ENCODE measurements at regions not wholly inside any gene's neighbourhood (a gene's known extent, or its start where the extent isn't known, plus 50 kb on each side); places are given as distances from the start of the nearest gene placed in this dataset.

DNA sequence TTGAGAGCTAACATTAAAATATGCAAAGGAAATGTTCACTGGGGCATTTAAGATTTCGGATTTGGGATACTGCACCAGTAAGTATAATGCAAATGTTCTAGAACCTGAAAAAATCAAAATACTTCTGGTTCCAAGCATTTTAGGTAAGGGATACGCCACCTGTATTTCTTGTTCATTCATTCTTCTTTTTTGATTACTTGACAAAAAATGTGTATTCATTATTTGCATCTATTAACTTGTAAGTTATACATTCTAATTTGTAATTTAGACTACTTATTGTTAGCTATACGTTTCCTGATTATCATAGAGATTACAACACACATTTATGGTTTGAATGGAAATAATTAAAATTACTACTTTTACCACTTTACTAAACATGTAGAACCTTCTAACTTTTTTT lies 486.9 kb downstream of the SOX5 start:
- DNase-seq (no peak), ATAC-seq (no peak)
- ChIA-PET POLR2A (no interaction called here), CTCF (no interaction called here)
- Mint-ChIP-seq H3K36me3 (ENCODE audit: low read depth) (no peaks in the 10 kb centered on the region), H3K27me3 (no peaks in the 10 kb centered on the region), H3K4me1 (ENCODE audit: low read depth) (no peaks in the 10 kb centered on the region), H3K4me3 (no peak overlapping the region), H3K9me3 (peaks cover 21% of the 10 kb centered on the region), H3K27ac (no peak overlapping the region)
- intact Hi-C loops (cut with micrococcal nuclease) = no loop called here
- TF ChIP-seq, protein P1, sequence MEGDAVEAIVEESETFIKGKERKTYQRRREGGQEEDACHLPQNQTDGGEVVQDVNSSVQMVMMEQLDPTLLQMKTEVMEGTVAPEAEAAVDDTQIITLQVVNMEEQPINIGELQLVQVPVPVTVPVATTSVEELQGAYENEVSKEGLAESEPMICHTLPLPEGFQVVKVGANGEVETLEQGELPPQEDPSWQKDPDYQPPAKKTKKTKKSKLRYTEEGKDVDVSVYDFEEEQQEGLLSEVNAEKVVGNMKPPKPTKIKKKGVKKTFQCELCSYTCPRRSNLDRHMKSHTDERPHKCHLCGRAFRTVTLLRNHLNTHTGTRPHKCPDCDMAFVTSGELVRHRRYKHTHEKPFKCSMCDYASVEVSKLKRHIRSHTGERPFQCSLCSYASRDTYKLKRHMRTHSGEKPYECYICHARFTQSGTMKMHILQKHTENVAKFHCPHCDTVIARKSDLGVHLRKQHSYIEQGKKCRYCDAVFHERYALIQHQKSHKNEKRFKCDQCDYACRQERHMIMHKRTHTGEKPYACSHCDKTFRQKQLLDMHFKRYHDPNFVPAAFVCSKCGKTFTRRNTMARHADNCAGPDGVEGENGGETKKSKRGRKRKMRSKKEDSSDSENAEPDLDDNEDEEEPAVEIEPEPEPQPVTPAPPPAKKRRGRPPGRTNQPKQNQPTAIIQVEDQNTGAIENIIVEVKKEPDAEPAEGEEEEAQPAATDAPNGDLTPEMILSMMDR (IDR thresholded peaks at IDR 0.05) = no peak

DNA sequence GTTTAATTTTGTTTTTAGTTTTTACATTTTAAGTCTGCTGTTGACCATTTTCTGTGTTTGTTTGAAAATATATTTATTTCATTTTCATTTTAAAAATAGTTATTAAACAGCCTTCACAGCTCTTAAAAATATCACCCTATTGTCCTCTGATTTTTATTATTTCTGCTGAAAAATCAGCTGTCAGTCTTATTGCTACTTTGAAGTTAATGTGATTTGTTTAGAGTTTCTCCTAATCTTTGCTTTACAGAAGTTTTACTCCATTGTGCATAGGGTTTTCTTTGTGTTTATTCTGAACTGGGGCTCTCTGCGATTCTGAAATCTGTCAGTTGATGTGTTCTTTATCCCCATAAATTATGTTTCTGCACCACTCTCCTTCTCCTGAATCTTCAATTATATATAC lies 486.3 kb downstream of the SOX5 start:
- ATAC-seq = no peak
- Mint-ChIP-seq H3K9me3 (peaks cover 24% of the 10 kb centered on the region), H3K27ac (no peak overlapping the region), H3K36me3 (ENCODE audit: low read depth) (no peaks in the 10 kb centered on the region), H3K4me1 (ENCODE audit: low read depth) (no peaks in the 10 kb centered on the region), H3K4me3 (no peak overlapping the region), H3K27me3 (no peaks in the 10 kb centered on the region)
- CTCF ChIA-PET = no interaction called here
- TF ChIP-seq, protein P1 (IDR thresholded peaks at IDR 0.05) = no peak
- DNase-seq = no peak
- POLR2A ChIA-PET = no interaction called here
- intact Hi-C loops (cut with micrococcal nuclease) = no loop called here

DNA sequence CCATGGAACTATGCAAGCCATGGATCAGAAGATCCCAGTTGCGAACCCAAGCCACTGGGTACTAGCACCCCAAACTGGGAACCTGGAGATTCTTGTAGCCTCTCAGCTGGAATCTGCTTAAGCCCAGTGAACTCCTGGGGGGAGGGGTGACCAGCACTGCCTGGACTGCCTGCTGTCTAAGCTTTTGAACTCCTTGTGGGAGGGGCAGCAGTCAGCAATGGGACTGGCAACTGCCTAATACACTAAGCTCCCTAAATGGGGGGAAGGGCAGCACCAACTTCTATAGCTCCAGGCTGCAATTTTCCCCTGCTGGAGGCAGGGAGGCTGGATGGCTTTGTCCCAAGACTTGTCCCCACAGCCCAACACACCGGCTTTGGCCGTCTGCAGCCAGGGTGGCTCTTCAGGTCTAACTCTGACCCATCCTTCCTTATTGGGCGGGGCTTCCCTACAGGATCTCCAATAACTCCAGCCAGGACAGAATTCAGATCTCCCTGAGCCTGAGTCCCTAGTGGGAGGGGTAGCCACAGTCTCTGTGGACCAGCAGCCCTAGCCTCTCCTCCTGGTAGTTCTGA lies 485.1 kb downstream of the SOX5 start:
- TF ChIP-seq, protein P1 (IDR thresholded peaks at IDR 0.05) = no peak
- ChIA-PET POLR2A (no interaction called here), CTCF (no interaction called here)
- ATAC-seq (no peak), DNase-seq (no peak)
- Mint-ChIP-seq H3K4me1 (ENCODE audit: low read depth) (no peaks in the 10 kb centered on the region), H3K4me3 (no peak overlapping the region), H3K27ac (no peak overlapping the region), H3K27me3 (no peaks in the 10 kb centered on the region), H3K9me3 (peaks cover 27% of the 10 kb centered on the region), H3K36me3 (ENCODE audit: low read depth) (no peaks in the 10 kb centered on the region)
- intact Hi-C loops (cut with micrococcal nuclease) = no loop called here

DNA sequence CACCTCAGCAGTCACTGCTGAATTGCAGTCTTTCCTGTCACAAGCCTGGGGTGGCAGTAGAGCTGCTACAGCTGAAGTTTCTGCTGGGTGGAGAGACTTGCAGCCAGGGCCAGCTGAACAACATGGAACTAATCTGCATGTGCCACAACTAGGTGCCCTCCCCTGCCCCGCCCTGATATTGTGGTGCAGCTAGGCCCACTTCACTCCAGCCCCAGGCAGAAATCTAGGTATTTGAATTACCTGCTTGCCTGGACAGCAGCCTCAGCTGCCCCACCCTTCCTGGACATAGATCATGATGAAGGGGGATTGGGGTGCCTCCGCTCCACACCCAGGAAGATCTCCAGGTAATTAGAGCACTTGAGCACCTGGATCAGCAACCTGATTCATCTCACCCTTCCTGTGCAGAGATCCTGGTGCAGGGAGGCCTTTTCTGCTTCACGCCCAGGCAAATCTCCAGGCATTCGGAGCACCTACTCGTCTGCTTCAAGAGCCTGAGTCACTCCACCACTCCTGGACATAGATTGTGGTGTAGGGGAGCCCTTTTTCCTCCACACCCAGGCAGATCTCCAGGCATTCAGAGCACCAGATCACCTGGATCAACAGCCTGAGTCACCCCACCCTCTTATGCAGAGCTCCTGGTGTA lies 477.0 kb downstream of the SOX5 start:
- no peak for DNase-seq
- intact Hi-C loops (cut with micrococcal nuclease) = no loop called here
- Mint-ChIP-seq H3K9me3 (peaks cover 23% of the 10 kb centered on the region), H3K4me1 (ENCODE audit: low read depth) (no peaks in the 10 kb centered on the region), H3K27me3 (no peaks in the 10 kb centered on the region), H3K36me3 (ENCODE audit: low read depth) (no peaks in the 10 kb centered on the region), H3K4me3 (no peak overlapping the region), H3K27ac (no peak overlapping the region)
- ChIA-PET CTCF (no interaction called here), POLR2A (no interaction called here)
- no peak for ATAC-seq
- TF ChIP-seq, protein P1 (IDR thresholded peaks at IDR 0.05) = no peak

DNA sequence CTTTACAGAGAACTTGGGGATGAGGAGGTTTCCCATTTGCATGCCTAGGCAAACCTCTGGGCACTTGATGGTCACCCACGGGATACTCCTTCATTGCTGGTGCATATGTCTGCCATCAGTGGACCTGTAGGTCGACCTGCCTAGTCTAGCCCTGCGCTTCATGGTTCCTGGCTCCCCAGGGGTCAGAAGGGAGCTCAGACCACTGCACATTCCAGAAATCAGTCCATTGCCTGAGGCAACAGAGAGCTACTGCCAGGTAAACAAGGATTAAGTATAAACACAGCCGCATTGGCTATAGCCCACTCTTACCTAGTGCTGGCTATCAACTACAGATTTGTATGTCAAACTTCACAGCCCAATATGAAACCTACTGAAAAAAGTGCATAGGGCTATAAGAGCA lies 476.4 kb downstream of the SOX5 start:
- Mint-ChIP-seq H3K9me3 (peaks cover 23% of the 10 kb centered on the region), H3K4me1 (ENCODE audit: low read depth) (no peaks in the 10 kb centered on the region), H3K27ac (no peak overlapping the region), H3K27me3 (no peaks in the 10 kb centered on the region), H3K4me3 (no peak overlapping the region), H3K36me3 (ENCODE audit: low read depth) (no peaks in the 10 kb centered on the region)
- ChIA-PET POLR2A (no interaction called here), CTCF (no interaction called here)
- TF ChIP-seq, protein P1 (IDR thresholded peaks at IDR 0.05) = no peak
- DNase-seq (no peak), ATAC-seq (no peak)
- intact Hi-C loops (cut with micrococcal nuclease) = no loop called here
